22Rv1 (cell line): ENCODE measurements at regions not wholly inside any gene's neighbourhood (a gene's known extent, or its start where the extent isn't known, plus 50 kb on each side); places are given as distances from the start of the nearest gene placed in this dataset.

ENCODE experiments used
- ZFX ChIP-seq: fragments of 450-650 bp; IDR thresholded peaks from 2 replicates; pipeline ENCODE4 v1.6.1; 2017; ENCODE audit warnings: antibody characterized with exemption, borderline replicate concordance
- TF ChIP-seq, protein P1 (sequence below): fragments of 450-650 bp; IDR thresholded peaks from 2 replicates; pipeline ENCODE4 v1.5.1; 2017; ENCODE audit warnings: mild to moderate bottlenecking

- TF ChIP-seq, protein P1, sequence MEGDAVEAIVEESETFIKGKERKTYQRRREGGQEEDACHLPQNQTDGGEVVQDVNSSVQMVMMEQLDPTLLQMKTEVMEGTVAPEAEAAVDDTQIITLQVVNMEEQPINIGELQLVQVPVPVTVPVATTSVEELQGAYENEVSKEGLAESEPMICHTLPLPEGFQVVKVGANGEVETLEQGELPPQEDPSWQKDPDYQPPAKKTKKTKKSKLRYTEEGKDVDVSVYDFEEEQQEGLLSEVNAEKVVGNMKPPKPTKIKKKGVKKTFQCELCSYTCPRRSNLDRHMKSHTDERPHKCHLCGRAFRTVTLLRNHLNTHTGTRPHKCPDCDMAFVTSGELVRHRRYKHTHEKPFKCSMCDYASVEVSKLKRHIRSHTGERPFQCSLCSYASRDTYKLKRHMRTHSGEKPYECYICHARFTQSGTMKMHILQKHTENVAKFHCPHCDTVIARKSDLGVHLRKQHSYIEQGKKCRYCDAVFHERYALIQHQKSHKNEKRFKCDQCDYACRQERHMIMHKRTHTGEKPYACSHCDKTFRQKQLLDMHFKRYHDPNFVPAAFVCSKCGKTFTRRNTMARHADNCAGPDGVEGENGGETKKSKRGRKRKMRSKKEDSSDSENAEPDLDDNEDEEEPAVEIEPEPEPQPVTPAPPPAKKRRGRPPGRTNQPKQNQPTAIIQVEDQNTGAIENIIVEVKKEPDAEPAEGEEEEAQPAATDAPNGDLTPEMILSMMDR, result no peak
- TF ChIP-seq ZFX, result no peak
These were observed 260.2 kb upstream of the CPEB2 start for GRCh38 chr4:14742054-14742453.
